Right atrium auricular region (tissue), 2 donors: ENCODE measurements at regions not wholly inside any gene's neighbourhood (a gene's known extent, or its start where the extent isn't known, plus 50 kb on each side); places are given as distances from the start of the nearest gene placed in this dataset.

ENCODE experiments used
- DNase-seq: peaks from one replicate; pipeline ENCODE4 v3.0.0-alpha.2; 2019; ENCODE audit warnings: low spot score
- H3K27ac ChIP-seq, 2 donors: fragments of 200-600 bp; sonication (generic); 1 replicate in 1 of 2; 2 replicates in 1 of 2; pipeline ENCODE4 v1.5.1; 2016 to 2019
- H3K27me3 ChIP-seq, 2 donors: fragments of 200-600 bp; sonication (generic); one replicate each; pipeline versions ENCODE4 v1.5.1 to v1.6.0; 2017 to 2019
- H3K36me3 ChIP-seq: fragments of 200-600 bp; sonication (generic); one replicate; pipeline ENCODE4 v1.5.1; 2016
- H3K4me1 ChIP-seq, 2 donors: fragments of 200-600 bp; sonication (generic); one replicate each; pipeline versions ENCODE4 v1.5.1 to v1.6.0; 2017 to 2019
- H3K4me3 ChIP-seq, 2 donors: fragments of 200-600 bp; sonication (generic); 1 replicate in 1 of 2; 2 replicates in 1 of 2; pipeline ENCODE4 v1.5.1; 2017 to 2019; ENCODE audit warnings: mild to moderate bottlenecking in 1 of 2, moderate library complexity in 1 of 2
- H3K9me3 ChIP-seq, 2 donors: fragments of 200-600 bp; sonication (generic); one replicate each; pipeline ENCODE4 v1.5.1; 2019
- CTCF ChIP-seq, 2 donors: fragments of 200-600 bp; sonication (generic); IDR thresholded peaks; one replicate each; pipeline ENCODE4 v1.5.1; 2019; ENCODE audit warnings: antibody characterized with exemption in 2 of 2

GRCh38 chr1:181390410-181391077 lies 92.8 kb upstream of the CACNA1E start:
- no peaks in the 10 kb centered on the region for H3K27me3 ChIP-seq
- no peaks in the 10 kb centered on the region for H3K9me3 ChIP-seq
- no peak for TF ChIP-seq CTCF (IDR thresholded peaks at IDR 0.05)

GRCh38 chr1:181391301-181391900 lies 91.9 kb upstream of the CACNA1E start:
- TF ChIP-seq CTCF (IDR thresholded peaks at IDR 0.05) = no peak
- Histone ChIP-seq H3K9me3 (no peaks in the 10 kb centered on the region), H3K27me3 (no peaks in the 10 kb centered on the region), H3K4me1 (peaks cover 0 to 4% of the 10 kb centered on the region in 2 donors), H3K36me3 (no peaks in the 10 kb centered on the region), H3K4me3 (no peak overlapping the region), H3K27ac (no peak overlapping the region)
- no peak for DNase-seq

More at GRCh38 chr1:181390410-181391077, 92.8 kb upstream of the CACNA1E start:
- H3K27ac ChIP-seq = no peak overlapping the region
- H3K4me1 ChIP-seq = peaks cover 0 to 6% of the 10 kb centered on the region in 2 donors
- no peaks in the 10 kb centered on the region for H3K36me3 ChIP-seq
- no peak for DNase-seq
- no peak overlapping the region for H3K4me3 ChIP-seq

- Histone ChIP-seq H3K27ac (no peak overlapping the region), H3K4me3 (no peak overlapping the region), H3K27me3 (no peaks in the 10 kb centered on the region), H3K9me3 (no peaks in the 10 kb centered on the region), H3K36me3 (no peaks in the 10 kb centered on the region), H3K4me1 (no peaks in the 10 kb centered on the region)
- TF ChIP-seq CTCF (IDR thresholded peaks at IDR 0.05) = no peak
- DNase-seq = no peak
These were observed 91.2 kb upstream of the CACNA1E start for GRCh38 chr1:181392133-181392532.

GRCh38 chr1:181392613-181393220 lies 90.6 kb upstream of the CACNA1E start:
- Histone ChIP-seq H3K27ac (no peak overlapping the region), H3K9me3 (no peaks in the 10 kb centered on the region), H3K27me3 (no peaks in the 10 kb centered on the region), H3K36me3 (no peaks in the 10 kb centered on the region), H3K4me1 (no peaks in the 10 kb centered on the region), H3K4me3 (no peak overlapping the region)
- no peak for TF ChIP-seq CTCF (IDR thresholded peaks at IDR 0.05)
- no peak for DNase-seq

GRCh38 chr1:181394766-181395165 lies 88.6 kb upstream of the CACNA1E start:
- Histone ChIP-seq H3K36me3 (no peaks in the 10 kb centered on the region), H3K4me1 (no peaks in the 10 kb centered on the region), H3K9me3 (no peaks in the 10 kb centered on the region), H3K27ac (no peak overlapping the region), H3K27me3 (no peaks in the 10 kb centered on the region), H3K4me3 (no peak overlapping the region)
- no peak for TF ChIP-seq CTCF (IDR thresholded peaks at IDR 0.05)
- DNase-seq = no peak
